PC-3 (cell line): ENCODE measurements at regions not wholly inside any gene's neighbourhood (a gene's known extent, or its start where the extent isn't known, plus 50 kb on each side); places are given as distances from the start of the nearest gene placed in this dataset.

Source experiments
- ATAC-seq: fragments of 200-7000 bp; cut with Tn5 transposase; 2 replicates; pipeline ENCODE4 v1.9.1; 2020; ENCODE audit warnings: mild to moderate bottlenecking, moderate library complexity
- BruUV-seq: library from RNA; stranded (reverse); fragments of 400-500 nt; replicated peaks from 2 replicates; lab custom pipeline; 2021; lab: Mats Ljungman, UMichigan
- CTCF ChIA-PET: fragments of 300-600 bp; sonication (Branson Sonifier 250); formaldehyde crosslinking; loops from one replicate; lab custom pipeline; 2022; ENCODE audit warnings: antibody characterized with exemption; lab: Charles Lee
- POLR2A ChIA-PET: fragments of 300-600 bp; sonication (Branson Sonifier 250); formaldehyde crosslinking; loops from one replicate; lab custom pipeline; 2022; ENCODE audit warnings: antibody characterized with exemption; ENCODE audit not compliant: unreplicated experiment; lab: Charles Lee
- DNase-seq: peaks from one replicate; pipeline ENCODE4 v3.0.0-alpha.2; 2015
- H2AFZ ChIP-seq: fragments of 300-600 bp; sonication (generic); 2 replicates; pipeline ENCODE4 v1.6.0; 2016; ENCODE audit warnings: antibody characterized with exemption, low read length
- H3F3A ChIP-seq: fragments of 300-600 bp; sonication (generic); one replicate; pipeline ENCODE4 v1.6.0; 2017; ENCODE audit warnings: antibody characterized with exemption, low read length, control low read depth, mild to moderate bottlenecking; ENCODE audit not compliant: unreplicated experiment
- H3K27ac ChIP-seq: fragments of 300-600 bp; sonication (generic); 2 replicates; pipeline ENCODE4 v1.5.1; 2016; ENCODE audit warnings: mild to moderate bottlenecking, low read length
- H3K27me3 ChIP-seq: fragments of 300-600 bp; sonication (generic); 2 replicates; pipeline ENCODE4 v1.6.1; 2016; ENCODE audit warnings: low read length, mixed read lengths
- H3K36me3 ChIP-seq: fragments of 300-600 bp; sonication (generic); 2 replicates; pipeline ENCODE4 v1.6.1; 2016; ENCODE audit warnings: low read depth, mixed run types, low read length, mixed read lengths
- H3K4me1 ChIP-seq: fragments of 300-600 bp; sonication (generic); 2 replicates; pipeline ENCODE4 v1.5.1; 2016; ENCODE audit warnings: low read length; ENCODE audit not compliant: insufficient read depth
- H3K4me2 ChIP-seq: fragments of 300-600 bp; sonication (generic); 2 replicates; pipeline ENCODE4 v1.6.0; 2016; ENCODE audit warnings: low read length
- H3K4me3 ChIP-seq: fragments of 300-600 bp; sonication (generic); 2 replicates; pipeline ENCODE4 v1.5.1; 2016; ENCODE audit warnings: mild to moderate bottlenecking, low read length, mixed read lengths
- H3K79me2 ChIP-seq: fragments of 300-600 bp; sonication (generic); 2 replicates; pipeline ENCODE4 v1.6.1; 2017; ENCODE audit warnings: low read length, mixed read lengths
- H3K9ac ChIP-seq: fragments of 300-600 bp; sonication (generic); 2 replicates; pipeline ENCODE4 v1.6.0; 2016; ENCODE audit warnings: mild to moderate bottlenecking, low read length
- H3K9me2 ChIP-seq: fragments of 300-600 bp; sonication (generic); replicated peaks from 2 replicates; pipeline ENCODE4 v1.6.1; 2016; ENCODE audit warnings: mixed run types, low read length, mixed read lengths
- H3K9me3 ChIP-seq: fragments of 300-600 bp; sonication (generic); 2 replicates; pipeline ENCODE4 v1.6.1; 2016; ENCODE audit warnings: low read length, mixed read lengths
- H4K20me1 ChIP-seq: fragments of 300-600 bp; sonication (generic); 2 replicates; pipeline ENCODE4 v1.6.1; 2016; ENCODE audit warnings: low read length, mixed read lengths
- CTCF ChIP-seq: fragments of 300-600 bp; sonication (generic); conservative IDR thresholded peaks from 2 replicates; pipeline ENCODE4 v1.5.1; 2017; ENCODE audit warnings: antibody characterized with exemption, low read depth, mild to moderate bottlenecking, low read length
- EZH2 ChIP-seq: fragments of 300-600 bp; sonication (generic); IDR thresholded peaks from one replicate; pipeline ENCODE4 v1.6.1; 2017; ENCODE audit warnings: antibody characterized with exemption, mild to moderate bottlenecking, low read length; ENCODE audit not compliant: unreplicated experiment
- EZH2phosphoT487 ChIP-seq: fragments of 300-600 bp; sonication (generic); IDR thresholded peaks from 2 replicates; pipeline ENCODE4 v1.6.1; 2018; ENCODE audit warnings: mild to moderate bottlenecking, antibody characterized with exemption, low read length, borderline replicate concordance
- intact Hi-C: fragments of 100-400 bp; cut with micrococcal nuclease; formaldehyde crosslinking; loops from 2 replicates; pipeline ENCODE4 v1.9.0; 2023

- no peaks in the 10 kb centered on the region for H4K20me1 ChIP-seq
- ChIA-PET POLR2A (no interaction called here), CTCF (no interaction called here)
- H3K4me3 ChIP-seq: no peak overlapping the region
- DNase-seq (no peak), ATAC-seq (no peak)
- TF ChIP-seq CTCF: 0 out of 2 replicates have a peak, but pooled peaks have one; percentile 28
- no peak for TF ChIP-seq EZH2
- no TSS peak for BruUV-seq
- H3K27ac ChIP-seq: no peak overlapping the region
- no peak overlapping the region for H3K4me2 ChIP-seq
- intact Hi-C loops: no loop called here
- H3K9ac ChIP-seq: no peak overlapping the region
- no peaks in the 10 kb centered on the region for H3K36me3 ChIP-seq
- H3K79me2 ChIP-seq: no peaks in the 10 kb centered on the region
- no peaks in the 10 kb centered on the region for H3K9me2 ChIP-seq
- H3K4me1 ChIP-seq: no peaks in the 10 kb centered on the region
- peaks cover 52% of the 10 kb centered on the region for H3K27me3 ChIP-seq
- no peaks in the 10 kb centered on the region for H3K9me3 ChIP-seq
- H2AFZ ChIP-seq: no peak overlapping the region
- no peaks in the 10 kb centered on the region for H3F3A ChIP-seq
These were observed 259.0 kb upstream of the FOXD3 start for GRCh38 chr1:63063367-63063766.

GRCh38 chr1:63064135-63064534, 258.2 kb upstream of the FOXD3 start:
- Histone ChIP-seq H3F3A (no peaks in the 10 kb centered on the region), H3K4me1 (no peaks in the 10 kb centered on the region), H2AFZ (no peak overlapping the region), H3K4me3 (no peak overlapping the region), H3K36me3 (no peaks in the 10 kb centered on the region), H3K79me2 (no peaks in the 10 kb centered on the region), H3K9me3 (no peaks in the 10 kb centered on the region), H3K4me2 (no peak overlapping the region), H3K9me2 (no peaks in the 10 kb centered on the region), H3K27me3 (peaks cover 49% of the 10 kb centered on the region), H3K9ac (no peak overlapping the region), H4K20me1 (no peaks in the 10 kb centered on the region), H3K27ac (no peak overlapping the region)
- TF ChIP-seq EZH2: no peak
- no peak for TF ChIP-seq EZH2phosphoT487
- no peak for TF ChIP-seq CTCF
- ChIA-PET CTCF (no interaction called here), POLR2A (no interaction called here)
- intact Hi-C loops: no loop called here
- no peak for ATAC-seq
- BruUV-seq: no TSS peak
- DNase-seq: no peak

- Histone ChIP-seq H3K27ac (no peak overlapping the region), H3K36me3 (no peaks in the 10 kb centered on the region), H3K9me2 (no peaks in the 10 kb centered on the region), H4K20me1 (no peaks in the 10 kb centered on the region), H3F3A (no peaks in the 10 kb centered on the region), H3K9ac (no peak overlapping the region), H3K4me2 (no peak overlapping the region), H3K27me3 (peaks cover 49% of the 10 kb centered on the region), H3K4me3 (no peak overlapping the region), H3K4me1 (no peaks in the 10 kb centered on the region), H2AFZ (no peak overlapping the region), H3K9me3 (no peaks in the 10 kb centered on the region), H3K79me2 (no peaks in the 10 kb centered on the region)
- CTCF ChIA-PET: no interaction called here
- intact Hi-C loops: no loop called here
- BruUV-seq: no TSS peak
- POLR2A ChIA-PET: no interaction called here
- TF ChIP-seq CTCF (no peak), EZH2phosphoT487 (no peak), EZH2 (no peak)
- DNase-seq: peak; percentile 65
- peak; percentile 70 for ATAC-seq
These were observed 253.7 kb upstream of the FOXD3 start for GRCh38 chr1:63068626-63069025.
